SK-N-MC (cell line): ENCODE measurements at regions not wholly inside any gene's neighbourhood (a gene's known extent, or its start where the extent isn't known, plus 50 kb on each side); places are given as distances from the start of the nearest gene placed in this dataset.

Source experiments
- DNase-seq: peaks from one replicate; pipeline ENCODE4 v3.0.0-alpha.2; 2011; ENCODE audit warnings: low read depth, low spot score
- H3K27ac ChIP-seq: fragments of 200-600 bp; sonication (generic); 2 replicates; pipeline ENCODE4 v1.5.1; 2016; ENCODE audit warnings: mixed run types
- H3K36me3 ChIP-seq: fragments of 200-600 bp; sonication (generic); 2 replicates; pipeline ENCODE4 v1.6.1; 2017; ENCODE audit warnings: antibody characterized with exemption, low read length, mixed read lengths; ENCODE audit not compliant: insufficient read depth
- H3K4me3 ChIP-seq: fragments of 200-600 bp; sonication (generic); 2 replicates; pipeline ENCODE4 v1.5.1; 2016
- H3K9ac ChIP-seq: fragments of 200-600 bp; sonication (generic); 2 replicates; pipeline ENCODE4 v1.8.0; 2017; ENCODE audit warnings: mixed run types, mixed read lengths; ENCODE audit not compliant: insufficient read length
- H3K9me3 ChIP-seq: fragments of 200-600 bp; sonication (generic); 2 replicates; pipeline ENCODE4 v1.6.1; 2017; ENCODE audit warnings: low read depth, mild to moderate bottlenecking, antibody characterized with exemption, low read length, moderate library complexity, mixed read lengths
- EZH2 ChIP-seq: fragments of 200-600 bp; sonication (generic); IDR thresholded peaks from one replicate; pipeline ENCODE4 v1.6.1; 2017; ENCODE audit warnings: antibody characterized with exemption
- FOXP2 ChIP-seq: optimal IDR thresholded peaks from 2 replicates; pipeline ENCODE3; 2011; ENCODE audit warnings: mild to moderate bottlenecking, moderate library complexity; ENCODE audit not compliant: insufficient read depth; ENCODE audit errors: extremely low read length, control extremely low read depth
- POLR2AphosphoS5 ChIP-seq: IDR thresholded peaks from 2 replicates; pipeline ENCODE4 v1.6.1; 2012; ENCODE audit warnings: mild to moderate bottlenecking, low read depth, low read length, borderline replicate concordance

DNA sequence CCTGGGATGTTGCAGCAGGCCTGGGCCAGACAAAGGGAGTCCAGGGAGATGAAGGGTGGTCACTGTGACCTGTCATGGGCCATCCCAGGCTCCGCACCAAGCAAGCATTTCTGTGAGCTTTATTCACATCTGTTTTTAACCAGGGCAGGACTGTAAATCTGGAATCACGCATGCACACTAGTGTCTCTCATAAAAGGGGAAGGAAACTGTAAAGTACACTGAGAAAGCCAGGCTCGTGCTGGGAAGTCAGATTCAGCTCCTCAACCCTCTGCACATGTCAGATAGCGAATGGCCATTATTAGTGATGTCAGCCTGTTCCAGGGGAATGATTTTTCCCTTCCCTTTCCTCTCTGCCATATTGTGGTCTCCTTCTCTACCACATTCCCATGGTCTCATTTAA, 818.6 kb upstream of the RAB6C start:
- Histone ChIP-seq H3K9me3 (no peaks in the 10 kb centered on the region), H3K9ac (no peak overlapping the region), H3K4me3 (no peak overlapping the region), H3K36me3 (no peaks in the 10 kb centered on the region), H3K27ac (no peak overlapping the region)
- TF ChIP-seq FOXP2, result no peak
- TF ChIP-seq POLR2AphosphoS5, result no peak
- TF ChIP-seq EZH2, result no peak
- DNase-seq, result no peak

DNA sequence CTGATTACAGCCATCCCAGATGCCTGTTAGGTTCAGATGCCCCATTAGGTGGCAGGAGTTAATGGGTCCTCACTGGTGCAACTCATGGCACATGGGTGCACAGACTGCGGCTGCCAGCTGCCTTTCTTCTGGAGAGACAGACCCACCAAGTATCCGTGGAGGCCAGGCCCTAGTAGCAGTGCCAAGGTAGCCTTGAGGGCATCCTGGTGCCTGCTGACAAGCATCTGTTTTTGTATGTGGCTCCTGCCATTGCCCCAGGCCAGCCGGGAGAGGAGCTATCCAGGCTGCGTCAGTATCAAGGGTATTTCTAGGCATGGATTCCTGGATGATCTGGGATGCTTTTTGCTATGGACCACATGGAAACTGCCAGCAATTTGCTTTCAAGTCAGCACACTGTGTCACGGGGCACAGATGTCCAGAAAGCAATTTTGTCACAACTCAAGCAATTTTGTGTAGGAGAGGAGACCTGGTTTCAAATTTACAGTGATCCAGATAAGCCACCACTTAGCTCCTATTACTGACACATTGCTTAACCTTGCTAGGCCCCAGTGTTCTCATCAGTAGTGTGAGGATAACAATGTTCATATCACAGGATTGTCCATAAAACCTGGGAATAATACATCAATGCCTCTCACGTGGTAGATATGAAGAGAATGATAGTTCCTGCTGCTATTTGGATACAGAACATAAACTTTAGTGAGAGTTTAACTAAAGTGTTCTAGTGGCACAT, 815.1 kb upstream of the RAB6C start:
- TF ChIP-seq EZH2 (no peak), FOXP2 (no peak), POLR2AphosphoS5 (no peak)

DNA sequence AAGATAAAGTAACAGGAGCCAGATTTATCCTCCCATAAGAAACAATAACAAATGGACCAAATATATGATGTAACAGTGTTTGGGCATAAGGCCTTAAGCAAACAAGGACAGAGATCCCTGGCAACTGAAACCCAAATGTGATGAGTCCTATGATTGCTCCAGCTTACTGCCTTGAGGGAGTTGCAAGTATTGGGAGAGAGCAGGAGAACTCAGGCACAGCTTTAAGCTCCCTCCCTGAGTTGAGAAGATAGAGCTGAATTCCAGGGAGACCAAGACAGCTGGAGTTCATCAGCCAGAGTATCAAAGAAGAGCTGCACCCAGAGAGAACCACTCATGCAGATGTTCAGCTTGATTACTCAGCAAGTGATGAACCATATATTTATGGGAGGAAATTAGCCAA, 814.5 kb upstream of the RAB6C start:
- Histone ChIP-seq H3K9ac (no peak overlapping the region), H3K9me3 (no peaks in the 10 kb centered on the region), H3K27ac (no peak overlapping the region), H3K4me3 (no peak overlapping the region), H3K36me3 (no peaks in the 10 kb centered on the region)
- no peak for TF ChIP-seq FOXP2
- TF ChIP-seq EZH2, result no peak
- TF ChIP-seq POLR2AphosphoS5, result no peak
- no peak for DNase-seq

More for the DNA sequence above, 815.1 kb upstream of the RAB6C start:
- Histone ChIP-seq H3K27ac (no peak overlapping the region), H3K9ac (no peak overlapping the region), H3K36me3 (no peaks in the 10 kb centered on the region), H3K9me3 (no peaks in the 10 kb centered on the region), H3K4me3 (no peak overlapping the region)
- DNase-seq, result no peak

DNA sequence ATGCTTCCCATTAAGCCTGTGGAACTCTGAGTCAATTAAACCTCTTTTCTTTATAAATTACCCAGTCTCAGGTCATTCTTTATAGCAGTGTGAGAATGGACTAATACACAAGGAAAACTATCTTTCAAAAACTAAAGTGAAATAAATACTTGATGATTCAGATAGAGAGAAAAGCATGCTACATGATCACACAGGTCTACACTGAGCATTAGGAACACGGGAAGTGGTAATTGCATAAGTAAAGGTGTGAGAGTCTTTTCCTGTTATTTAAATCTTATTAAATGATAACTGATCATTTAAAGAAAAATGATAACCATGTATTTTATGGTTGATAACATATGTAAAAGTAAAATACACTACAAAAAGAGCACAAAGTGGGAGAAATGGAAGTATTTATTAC, 812.0 kb upstream of the RAB6C start:
- TF ChIP-seq FOXP2 (no peak), POLR2AphosphoS5 (no peak), EZH2 (no peak)
- Histone ChIP-seq H3K9me3 (no peaks in the 10 kb centered on the region), H3K27ac (no peak overlapping the region), H3K9ac (no peak overlapping the region), H3K36me3 (no peaks in the 10 kb centered on the region), H3K4me3 (no peak overlapping the region)
- no peak for DNase-seq

DNA sequence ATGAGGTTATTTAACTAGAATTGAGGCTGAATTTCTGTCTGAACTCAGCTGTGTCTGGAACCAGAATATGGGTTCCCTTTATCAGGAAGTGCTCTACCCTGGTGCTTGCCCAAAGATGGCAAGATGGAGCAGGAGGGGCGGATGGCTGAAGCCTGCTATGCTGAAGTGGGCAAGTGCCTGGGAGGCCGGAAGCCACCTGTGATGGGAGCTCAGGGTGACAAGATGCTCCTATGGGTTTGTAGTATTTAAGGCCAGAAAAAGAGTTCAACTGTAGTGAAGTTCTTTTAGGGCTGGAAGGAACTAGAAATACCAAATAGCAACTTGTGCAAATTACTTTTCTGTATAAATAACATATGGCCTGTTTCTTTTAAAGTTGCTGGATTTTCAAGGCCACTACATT, 808.9 kb upstream of the RAB6C start:
- Histone ChIP-seq H3K27ac (no peak overlapping the region), H3K9me3 (no peaks in the 10 kb centered on the region), H3K4me3 (no peak overlapping the region), H3K9ac (no peak overlapping the region), H3K36me3 (no peaks in the 10 kb centered on the region)
- TF ChIP-seq FOXP2 (no peak), EZH2 (no peak), POLR2AphosphoS5 (no peak)
- DNase-seq, result no peak

DNA sequence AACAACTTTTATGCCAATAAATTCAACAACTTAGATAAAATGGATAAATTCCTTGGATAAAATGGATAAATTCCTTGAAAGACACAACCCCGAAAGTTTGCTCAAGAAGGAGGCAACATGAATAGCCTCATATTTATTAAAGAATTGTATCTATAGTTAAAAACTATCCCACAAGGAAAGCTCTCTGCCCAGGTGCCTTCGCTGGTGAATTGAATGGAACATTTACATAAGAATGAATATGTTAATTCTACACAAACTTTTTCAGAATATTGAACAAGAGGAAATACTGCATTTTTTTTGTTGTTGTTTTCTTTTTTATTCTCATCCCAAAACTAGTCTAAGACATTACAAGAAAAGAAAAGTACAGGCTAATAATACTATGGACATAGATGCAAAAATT, 805.3 kb upstream of the RAB6C start:
- no peaks in the 10 kb centered on the region for H3K9me3 ChIP-seq
- no peak overlapping the region for H3K9ac ChIP-seq
- no peak for DNase-seq
- no peak overlapping the region for H3K4me3 ChIP-seq
- TF ChIP-seq FOXP2, result no peak
- TF ChIP-seq EZH2, result no peak
- no peak for TF ChIP-seq POLR2AphosphoS5
- H3K27ac ChIP-seq, result no peak overlapping the region
- no peaks in the 10 kb centered on the region for H3K36me3 ChIP-seq

DNA sequence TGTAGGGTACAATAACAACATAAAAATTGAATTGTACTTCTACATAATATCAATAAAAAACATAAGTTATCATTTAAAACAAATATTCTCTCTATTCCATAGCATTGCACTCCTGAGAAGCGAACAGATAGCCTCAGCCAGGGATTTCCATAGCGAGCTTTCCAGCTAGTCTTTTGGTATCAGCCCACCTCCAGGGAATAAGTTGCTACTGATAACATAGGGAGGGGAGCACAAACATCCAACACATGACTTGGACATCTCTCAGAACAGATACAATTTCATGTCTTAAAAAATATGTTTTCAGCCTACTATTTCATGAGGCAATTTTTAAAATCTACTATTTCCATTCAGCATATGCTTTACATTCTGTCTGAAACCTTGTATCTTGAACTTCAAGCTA, 804.4 kb upstream of the RAB6C start:
- DNase-seq, result no peak
- no peaks in the 10 kb centered on the region for H3K36me3 ChIP-seq
- TF ChIP-seq EZH2 (no peak), POLR2AphosphoS5 (no peak), FOXP2 (no peak)
- no peaks in the 10 kb centered on the region for H3K9me3 ChIP-seq
- no peak overlapping the region for H3K9ac ChIP-seq
- H3K4me3 ChIP-seq, result no peak overlapping the region
- no peak overlapping the region for H3K27ac ChIP-seq

DNA sequence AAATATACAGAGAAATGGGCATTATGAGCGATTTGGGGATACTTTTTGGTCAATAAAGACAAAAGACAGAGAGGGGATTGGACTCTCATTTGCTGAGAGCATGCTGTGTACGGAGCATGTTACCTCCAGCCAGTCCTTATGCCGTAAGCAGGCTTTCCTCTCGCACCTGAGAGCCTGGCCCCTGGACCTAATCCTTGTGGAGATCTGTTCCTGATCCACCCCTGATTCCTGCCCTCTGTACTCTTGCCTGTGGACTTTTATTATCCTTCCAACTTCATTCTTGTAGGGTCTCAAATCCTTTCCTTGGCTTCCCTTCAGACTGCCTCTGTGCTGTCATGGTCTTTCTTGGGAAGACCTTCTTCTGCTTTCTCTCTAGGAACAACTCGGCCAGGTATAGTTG, 803.1 kb upstream of the RAB6C start:
- Histone ChIP-seq H3K9ac (no peak overlapping the region), H3K27ac (no peak overlapping the region), H3K36me3 (no peaks in the 10 kb centered on the region), H3K4me3 (no peak overlapping the region), H3K9me3 (no peaks in the 10 kb centered on the region)
- TF ChIP-seq POLR2AphosphoS5, result no peak
- TF ChIP-seq EZH2, result no peak
- no peak for TF ChIP-seq FOXP2
- DNase-seq, result no peak

DNA sequence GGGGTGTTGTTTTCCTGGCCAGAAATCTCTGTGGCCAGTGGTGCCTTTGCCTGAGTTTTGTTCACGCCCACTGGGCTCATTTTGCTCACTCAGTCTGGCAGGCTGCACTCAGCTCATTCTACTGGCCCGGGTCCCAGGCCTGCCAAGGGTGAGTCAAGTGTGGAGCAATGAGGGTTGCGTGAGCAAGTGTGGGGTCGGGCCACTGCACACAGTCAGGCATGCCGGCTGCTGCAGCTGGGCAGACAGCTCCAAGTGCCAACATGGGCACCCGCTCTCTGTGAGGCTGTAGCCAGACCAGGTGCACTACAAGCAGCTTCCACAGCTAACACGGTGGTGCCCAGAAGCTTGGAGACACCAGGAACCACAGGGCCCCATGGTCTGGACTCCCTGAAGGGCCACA, 801.1 kb upstream of the RAB6C start:
- TF ChIP-seq EZH2 (no peak), POLR2AphosphoS5 (no peak), FOXP2 (no peak)
- no peak overlapping the region for H3K27ac ChIP-seq
- H3K36me3 ChIP-seq, result no peaks in the 10 kb centered on the region
- H3K4me3 ChIP-seq, result no peak overlapping the region
- H3K9me3 ChIP-seq, result no peaks in the 10 kb centered on the region
- no peak overlapping the region for H3K9ac ChIP-seq
- DNase-seq, result no peak
